SU-DHL-6 (cell line): ENCODE measurements at regions not wholly inside any gene's neighbourhood (a gene's known extent, or its start where the extent isn't known, plus 50 kb on each side); places are given as distances from the start of the nearest gene placed in this dataset.

ENCODE experiments used
- EZH2phosphoT487 ChIP-seq: fragments of 200-600 bp; sonication (generic), shearing (Covaris generic); conservative IDR thresholded peaks from 2 replicates; pipeline ENCODE4 v1.6.1; 2018; ENCODE audit warnings: mild to moderate bottlenecking, antibody characterized with exemption, low read length, moderate library complexity, mixed read lengths
- TF ChIP-seq, protein P1 (sequence below): fragments of 200-600 bp; sonication (generic); IDR thresholded peaks from one replicate; pipeline ENCODE4 v1.5.1; 2017; ENCODE audit warnings: antibody characterized with exemption, mild to moderate bottlenecking, low read length, moderate library complexity; ENCODE audit not compliant: insufficient read depth, poor library complexity, severe bottlenecking

- no peak for TF ChIP-seq EZH2phosphoT487
- TF ChIP-seq, protein P1, sequence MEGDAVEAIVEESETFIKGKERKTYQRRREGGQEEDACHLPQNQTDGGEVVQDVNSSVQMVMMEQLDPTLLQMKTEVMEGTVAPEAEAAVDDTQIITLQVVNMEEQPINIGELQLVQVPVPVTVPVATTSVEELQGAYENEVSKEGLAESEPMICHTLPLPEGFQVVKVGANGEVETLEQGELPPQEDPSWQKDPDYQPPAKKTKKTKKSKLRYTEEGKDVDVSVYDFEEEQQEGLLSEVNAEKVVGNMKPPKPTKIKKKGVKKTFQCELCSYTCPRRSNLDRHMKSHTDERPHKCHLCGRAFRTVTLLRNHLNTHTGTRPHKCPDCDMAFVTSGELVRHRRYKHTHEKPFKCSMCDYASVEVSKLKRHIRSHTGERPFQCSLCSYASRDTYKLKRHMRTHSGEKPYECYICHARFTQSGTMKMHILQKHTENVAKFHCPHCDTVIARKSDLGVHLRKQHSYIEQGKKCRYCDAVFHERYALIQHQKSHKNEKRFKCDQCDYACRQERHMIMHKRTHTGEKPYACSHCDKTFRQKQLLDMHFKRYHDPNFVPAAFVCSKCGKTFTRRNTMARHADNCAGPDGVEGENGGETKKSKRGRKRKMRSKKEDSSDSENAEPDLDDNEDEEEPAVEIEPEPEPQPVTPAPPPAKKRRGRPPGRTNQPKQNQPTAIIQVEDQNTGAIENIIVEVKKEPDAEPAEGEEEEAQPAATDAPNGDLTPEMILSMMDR: no peak
Observed at GRCh38 chr21:39020751-39021477, 162.3 kb downstream of the PSMG1 start.
